ENCODE measurements at regions not wholly inside any gene's neighbourhood (a gene's known extent, or its start where the extent isn't known, plus 50 kb on each side); places are given as distances from the start of the nearest gene placed in this dataset.

- TF ChIP-seq, protein P1, sequence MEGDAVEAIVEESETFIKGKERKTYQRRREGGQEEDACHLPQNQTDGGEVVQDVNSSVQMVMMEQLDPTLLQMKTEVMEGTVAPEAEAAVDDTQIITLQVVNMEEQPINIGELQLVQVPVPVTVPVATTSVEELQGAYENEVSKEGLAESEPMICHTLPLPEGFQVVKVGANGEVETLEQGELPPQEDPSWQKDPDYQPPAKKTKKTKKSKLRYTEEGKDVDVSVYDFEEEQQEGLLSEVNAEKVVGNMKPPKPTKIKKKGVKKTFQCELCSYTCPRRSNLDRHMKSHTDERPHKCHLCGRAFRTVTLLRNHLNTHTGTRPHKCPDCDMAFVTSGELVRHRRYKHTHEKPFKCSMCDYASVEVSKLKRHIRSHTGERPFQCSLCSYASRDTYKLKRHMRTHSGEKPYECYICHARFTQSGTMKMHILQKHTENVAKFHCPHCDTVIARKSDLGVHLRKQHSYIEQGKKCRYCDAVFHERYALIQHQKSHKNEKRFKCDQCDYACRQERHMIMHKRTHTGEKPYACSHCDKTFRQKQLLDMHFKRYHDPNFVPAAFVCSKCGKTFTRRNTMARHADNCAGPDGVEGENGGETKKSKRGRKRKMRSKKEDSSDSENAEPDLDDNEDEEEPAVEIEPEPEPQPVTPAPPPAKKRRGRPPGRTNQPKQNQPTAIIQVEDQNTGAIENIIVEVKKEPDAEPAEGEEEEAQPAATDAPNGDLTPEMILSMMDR (IDR thresholded peaks at IDR 0.05), result no peak
- TF ChIP-seq POLR2A (IDR thresholded peaks at IDR 0.05), result no peak
Measured at GRCh38 chr20:51219544-51219943, 196.6 kb upstream of the KCNG1 start.
